Limb (tissue), 2 donors: ENCODE measurements at regions not wholly inside any gene's neighbourhood (a gene's known extent, or its start where the extent isn't known, plus 50 kb on each side); places are given as distances from the start of the nearest gene placed in this dataset.

Experiments
- DNase-seq, 2 donors: peaks; one replicate each; pipeline ENCODE4 v3.0.0-alpha.2; 2016; ENCODE audit errors: extremely low spot score in 2 of 2

DNA sequence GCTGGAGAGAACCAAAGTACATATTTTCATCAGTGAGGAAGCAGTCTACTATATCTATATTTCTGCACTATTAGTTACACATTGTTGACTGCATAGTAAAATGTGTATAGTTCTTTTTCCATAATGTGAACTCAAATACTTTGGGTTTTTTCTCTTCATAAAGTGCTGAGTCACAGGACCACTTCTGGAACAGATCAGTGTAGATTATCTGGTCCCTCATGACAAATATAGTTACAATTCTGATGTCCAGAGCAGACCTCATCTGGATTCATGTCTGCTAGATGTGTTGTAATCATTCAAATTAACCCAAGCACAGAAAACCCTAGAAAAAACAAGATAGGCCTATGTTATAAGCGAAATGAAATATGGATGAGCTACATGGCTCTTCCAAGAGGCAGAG lies 171.4 kb downstream of the SUCLA2 start:
- no peak for DNase-seq

DNA sequence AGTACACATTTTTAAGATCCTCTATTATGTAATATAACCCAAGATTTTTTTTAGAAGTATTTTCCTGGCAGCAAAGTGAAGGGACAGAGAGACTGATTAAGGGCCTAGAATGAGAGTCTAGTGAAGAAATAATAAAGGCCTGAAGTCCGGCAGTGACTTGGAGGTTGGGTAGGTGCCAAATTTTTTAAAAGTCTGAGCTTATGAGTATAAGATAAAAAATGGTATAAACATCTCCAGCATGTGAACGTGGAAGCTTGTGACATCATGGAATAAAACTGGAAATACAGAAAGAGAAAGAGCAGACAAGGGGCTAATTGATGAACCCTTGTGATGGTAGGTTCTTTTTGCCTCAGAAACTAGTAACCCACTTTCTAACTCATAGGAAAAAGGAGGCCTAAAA lies 174.6 kb downstream of the SUCLA2 start:
- DNase-seq: no peak

- no peak for DNase-seq
These were observed 179.0 kb downstream of the SUCLA2 start for GRCh38 chr13:47822036-47822435.

GRCh38 chr13:47816831-47817230 lies 184.2 kb downstream of the SUCLA2 start:
- no peak for DNase-seq

DNA sequence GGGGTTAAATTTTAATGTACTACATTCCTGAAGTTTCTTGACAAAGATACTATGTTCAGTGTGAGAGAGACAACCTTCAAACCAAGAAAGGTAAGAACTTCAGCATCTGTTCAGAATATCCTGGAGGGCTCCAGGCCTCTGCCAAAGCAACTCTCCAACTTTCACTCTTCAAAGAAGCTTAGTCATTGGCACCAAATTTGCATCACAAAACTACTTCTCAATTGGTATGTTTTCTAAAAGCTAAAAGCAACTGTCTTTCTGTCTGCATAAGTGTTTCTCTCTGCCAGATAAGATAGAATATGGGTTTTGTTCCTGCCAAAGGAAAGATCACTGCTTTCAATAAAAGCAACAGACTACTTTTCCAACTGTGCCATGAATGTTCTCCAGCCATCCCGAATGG lies 187.4 kb downstream of the SUCLA2 start:
- no peak for DNase-seq

GRCh38 chr13:47809411-47809810 lies 191.7 kb downstream of the SUCLA2 start:
- no peak for DNase-seq

- no peak for DNase-seq
These were observed 197.9 kb downstream of the SUCLA2 start for GRCh38 chr13:47803131-47803530.

DNA sequence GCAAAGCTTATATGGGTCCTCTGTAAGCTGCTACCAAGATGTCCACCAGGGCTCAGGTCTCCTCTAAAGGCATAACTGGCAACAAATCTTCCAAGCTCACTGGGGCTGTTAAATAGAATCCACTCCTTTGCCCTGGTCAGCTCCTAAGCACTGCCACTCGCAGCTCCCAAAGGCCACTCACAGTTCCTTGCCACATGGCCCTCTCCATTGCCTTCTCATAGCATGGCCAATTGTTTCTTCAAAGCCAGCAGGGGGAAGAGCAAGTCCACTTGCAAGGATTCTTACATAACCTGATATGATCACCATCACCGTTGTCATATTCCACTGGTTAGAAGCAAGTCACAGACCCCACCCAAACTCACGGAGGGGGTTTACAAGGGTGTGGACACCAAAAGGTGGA lies 199.5 kb downstream of the SUCLA2 start:
- DNase-seq: no peak

GRCh38 chr13:47800593-47800992 lies 200.5 kb downstream of the SUCLA2 start:
- no peak for DNase-seq

DNA sequence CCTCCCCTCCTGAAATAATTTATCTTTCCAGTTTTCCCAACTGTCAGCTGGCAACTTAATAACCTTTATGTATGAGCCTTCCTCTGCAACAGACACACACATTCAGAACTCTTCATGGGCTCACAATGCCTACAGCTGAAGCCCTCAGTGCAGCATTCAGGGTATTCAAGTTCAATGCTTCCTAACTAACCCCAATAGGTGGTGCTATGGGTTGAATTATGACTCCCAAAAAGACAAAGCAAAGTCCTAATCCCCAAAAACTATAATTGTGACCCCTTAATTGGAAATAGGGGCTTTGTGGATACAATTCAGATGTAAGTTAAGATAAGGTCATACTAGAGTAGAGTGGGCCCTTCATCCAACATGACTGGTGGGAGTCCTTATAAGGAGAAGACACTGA lies 202.2 kb downstream of the SUCLA2 start:
- no peak for DNase-seq

DNA sequence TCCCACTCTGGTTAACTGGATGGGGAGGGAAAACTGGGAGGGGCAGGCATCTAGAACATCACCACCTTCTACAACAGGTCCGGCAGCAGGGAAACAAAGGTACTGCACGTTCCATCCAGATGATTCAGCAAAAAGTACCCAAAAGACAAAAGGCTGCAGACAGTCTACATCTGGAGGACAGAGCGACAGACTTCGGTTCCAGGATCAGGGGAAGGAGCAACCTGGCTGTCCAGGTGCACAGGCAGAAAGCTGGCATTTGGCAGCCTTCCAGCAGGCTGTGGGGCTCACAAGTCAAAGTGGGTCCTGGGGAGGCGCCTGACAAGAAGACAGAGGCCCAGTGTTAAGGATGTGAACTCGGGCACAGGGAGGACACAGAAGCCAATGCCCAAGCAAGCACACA lies 202.9 kb downstream of the SUCLA2 start:
- no peak for DNase-seq

GRCh38 chr13:47796816-47797215 lies 204.3 kb downstream of the SUCLA2 start:
- no peak for DNase-seq

- no peak for DNase-seq
These were observed 206.1 kb downstream of the SUCLA2 start for GRCh38 chr13:47794963-47795362.

- no peak for DNase-seq
These were observed 210.3 kb downstream of the SUCLA2 start for GRCh38 chr13:47790755-47791154.

GRCh38 chr13:47788844-47789243 lies 212.2 kb downstream of the SUCLA2 start:
- DNase-seq: no peak

- DNase-seq: no peak
These were observed 226.4 kb downstream of the SUCLA2 start for GRCh38 chr13:47774671-47774994.

DNA sequence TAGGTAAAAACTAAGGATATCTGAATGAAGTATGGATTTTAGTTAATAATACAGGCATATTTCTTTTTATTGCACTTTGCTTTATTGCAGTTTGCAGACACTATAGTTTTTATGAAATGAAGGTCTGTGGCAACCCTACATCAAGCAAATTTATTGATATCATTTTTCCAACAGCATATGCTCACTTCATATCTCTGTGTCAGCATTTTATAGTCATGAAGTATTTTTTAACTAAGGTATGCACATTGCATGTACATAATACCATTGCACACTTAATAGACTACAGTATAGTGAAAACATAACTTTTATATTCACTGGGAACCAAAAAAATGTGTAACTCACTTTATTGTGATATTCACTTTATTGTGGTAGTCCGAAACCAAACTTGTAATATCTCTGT lies 236.3 kb downstream of the SUCLA2 start:
- no peak for DNase-seq

- no peak for DNase-seq
These were observed 243.5 kb downstream of the SUCLA2 start for GRCh38 chr13:47757466-47758080.

DNA sequence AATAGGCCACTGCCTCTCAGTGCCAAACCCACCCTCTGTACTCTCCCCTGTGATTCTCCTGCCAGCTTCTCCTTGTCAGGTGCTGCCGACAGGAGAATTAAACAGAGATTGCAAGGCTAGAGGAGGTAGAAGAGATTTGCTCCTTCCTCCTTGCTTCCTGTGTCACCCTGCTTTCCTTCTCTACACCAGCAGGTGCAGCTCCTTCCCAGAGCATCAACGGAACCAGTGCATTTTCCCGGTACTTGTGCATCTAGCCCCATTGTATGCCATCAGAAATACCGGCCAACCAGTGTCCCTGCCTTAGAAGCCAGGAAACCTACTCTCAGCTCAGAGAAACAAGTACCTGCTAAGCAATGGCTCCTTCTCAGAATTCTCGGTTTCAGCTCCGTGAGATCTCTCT lies 253.2 kb downstream of the SUCLA2 start:
- no peak for DNase-seq

- DNase-seq: no peak
These were observed 274.7 kb downstream of the SUCLA2 start for GRCh38 chr13:47726394-47726793.

DNA sequence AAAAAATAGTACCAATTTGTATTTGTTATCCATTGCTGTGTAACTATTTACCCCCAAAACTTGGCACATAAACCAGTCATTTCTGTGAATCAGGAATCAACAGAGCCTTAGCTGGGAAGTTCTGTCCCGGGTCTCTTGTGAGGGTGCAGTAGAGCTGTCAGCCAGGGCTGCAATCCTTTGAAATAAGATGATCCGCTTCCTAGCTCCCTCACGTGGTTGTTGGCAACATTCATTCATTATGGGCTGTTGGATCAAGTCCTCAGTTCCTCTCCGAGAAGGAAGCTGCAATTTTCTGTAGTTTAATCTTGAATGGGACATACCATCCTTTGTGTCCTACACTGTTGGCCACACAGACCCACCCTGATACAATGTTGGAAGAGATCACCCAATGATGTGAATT lies 277.2 kb downstream of the SUCLA2 start:
- DNase-seq: no peak

GRCh38 chr13:47719164-47719563 lies 281.9 kb downstream of the SUCLA2 start:
- no peak for DNase-seq

DNA sequence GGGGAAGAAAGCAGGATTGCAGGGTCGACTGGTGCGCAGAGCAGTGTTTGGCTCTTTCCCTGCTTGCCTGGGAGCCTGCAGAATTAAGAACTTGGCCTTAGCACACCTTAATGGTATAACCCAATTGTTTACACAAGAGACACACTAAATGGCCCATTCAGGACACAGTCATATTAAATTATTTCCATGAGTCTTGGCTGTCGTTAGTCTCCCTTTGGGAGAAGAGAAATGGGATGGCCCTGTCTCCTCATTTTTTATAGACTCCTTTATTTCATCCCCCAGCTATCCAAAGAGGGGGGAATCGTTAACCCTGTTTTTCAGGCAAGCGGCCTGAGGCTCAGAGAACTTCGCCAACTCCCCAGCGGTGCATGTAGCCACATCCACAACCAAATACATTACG lies 282.5 kb downstream of the SUCLA2 start:
- DNase-seq: no peak

DNA sequence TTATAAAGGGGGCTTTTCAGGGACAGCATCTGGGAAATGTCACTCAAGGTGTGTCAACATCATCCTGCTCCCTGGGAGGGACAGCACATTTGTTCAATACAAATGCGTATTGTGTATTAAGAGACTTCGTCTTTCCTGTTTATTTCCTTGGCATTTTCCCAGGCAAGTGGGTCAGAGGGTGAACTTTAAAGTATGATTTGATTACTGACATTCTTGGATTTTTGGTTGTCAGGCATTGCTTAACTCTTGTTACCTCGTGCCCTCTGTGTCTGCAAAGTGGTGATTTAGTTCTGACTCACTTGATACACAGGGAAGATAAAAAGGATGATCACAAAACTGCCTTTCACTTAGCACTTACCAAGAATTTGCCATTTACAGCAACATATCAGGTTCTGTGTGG lies 292.7 kb downstream of the SUCLA2 start:
- DNase-seq: no peak
